GM21515 (cell line): ENCODE measurements at regions not wholly inside any gene's neighbourhood (a gene's known extent, or its start where the extent isn't known, plus 50 kb on each side); places are given as distances from the start of the nearest gene placed in this dataset.
A peak's percentile ranks its signal among the peaks of the same experiment; 100 is the strongest.
"Not testable (repeated sequence)": the region's sequence is repeated elsewhere in the genome, so short reads cannot be mapped to it uniquely, and the experiment has no call there.

Experiments
- ATAC-seq: cut with Tn5 transposase; IDR thresholded peaks from one replicate; pipeline ENCODE4 v1.9.1; 2021; ENCODE audit not compliant: unreplicated experiment

GRCh38 chr10:36574207-36574606, 551.2 kb upstream of the ANKRD30A start:
- no peak for ATAC-seq

- ATAC-seq, result no peak
Observed at GRCh38 chr10:36573246-36573645, 552.2 kb upstream of the ANKRD30A start.

- ATAC-seq, result no peak
Observed at GRCh38 chr10:36564433-36564832, 561.0 kb upstream of the ANKRD30A start.

- no peak for ATAC-seq
Observed at GRCh38 chr10:36559412-36560400, 565.7 kb upstream of the ANKRD30A start.

GRCh38 chr10:36556468-36556867, 568.9 kb upstream of the ANKRD30A start:
- no peak for ATAC-seq

GRCh38 chr10:36555036-36555435, 570.4 kb upstream of the ANKRD30A start:
- ATAC-seq, result no peak

- no peak for ATAC-seq
Observed at GRCh38 chr10:36547965-36548364, 577.4 kb upstream of the ANKRD30A start.

GRCh38 chr10:36542493-36542892, 582.9 kb upstream of the ANKRD30A start:
- no peak for ATAC-seq

- no peak for ATAC-seq
Observed at GRCh38 chr10:36540611-36541010, 584.8 kb upstream of the ANKRD30A start.

GRCh38 chr10:36538953-36539586, 586.3 kb upstream of the ANKRD30A start:
- no peak for ATAC-seq

- ATAC-seq, result peak; percentile 98
Observed at GRCh38 chr10:36534471-36535002, 590.9 kb upstream of the ANKRD30A start.

- no peak for ATAC-seq
Observed at GRCh38 chr10:36533861-36534260, 591.5 kb upstream of the ANKRD30A start.

GRCh38 chr10:36533316-36533715, 592.1 kb upstream of the ANKRD30A start:
- ATAC-seq, result no peak

- ATAC-seq, result no peak
Observed at GRCh38 chr10:36531621-36532020, 593.8 kb upstream of the ANKRD30A start.

GRCh38 chr10:36526033-36526432, 599.4 kb upstream of the ANKRD30A start:
- ATAC-seq, result no peak

GRCh38 chr10:36524126-36524525, 601.3 kb upstream of the ANKRD30A start:
- ATAC-seq, result not testable (repeated sequence)

- ATAC-seq, result no peak
Observed at GRCh38 chr10:36519909-36520308, 605.5 kb upstream of the ANKRD30A start.

GRCh38 chr10:36516281-36516680, 609.1 kb upstream of the ANKRD30A start:
- no peak for ATAC-seq

- no peak for ATAC-seq
Observed at GRCh38 chr10:36515319-36515718, 610.1 kb upstream of the ANKRD30A start.

- ATAC-seq, result no peak
Observed at GRCh38 chr10:36507715-36508114, 617.7 kb upstream of the ANKRD30A start.

GRCh38 chr10:36506697-36507496, 618.5 kb upstream of the ANKRD30A start:
- ATAC-seq, result no peak
